ENCODE measurements at regions not wholly inside any gene's neighbourhood (a gene's known extent, or its start where the extent isn't known, plus 50 kb on each side); places are given as distances from the start of the nearest gene placed in this dataset.

DNA sequence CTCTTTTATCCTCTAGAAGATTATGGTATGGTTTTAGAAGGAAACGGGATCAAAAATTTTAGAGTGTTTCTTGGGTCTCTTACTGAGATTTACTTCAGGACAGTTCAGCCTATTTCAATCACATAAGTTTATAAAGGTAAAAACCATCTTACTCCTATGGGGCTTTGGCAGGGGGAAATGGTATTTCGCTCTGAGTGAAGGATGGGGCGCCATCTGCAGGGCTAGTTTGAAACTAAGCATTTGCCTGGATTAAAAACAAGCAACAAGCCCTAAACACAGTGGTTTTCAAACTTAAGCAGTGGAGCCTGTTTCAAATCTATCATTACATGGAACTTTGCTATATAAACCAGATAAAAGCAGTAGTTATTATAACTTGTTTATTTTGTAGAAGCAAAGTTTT is 361.5 kb upstream of the FMR1 start:
- no peak for TF ChIP-seq POLR2A (IDR thresholded peaks at IDR 0.05; ENCODE audit: low read length)
- TF ChIP-seq KDM1A (IDR thresholded peaks at IDR 0.05; ENCODE audit: low read depth) = no peak
- no peak for TF ChIP-seq FOSB (CRISPR knock-in tag; IDR thresholded peaks at IDR 0.05)
- TF ChIP-seq, protein P1, sequence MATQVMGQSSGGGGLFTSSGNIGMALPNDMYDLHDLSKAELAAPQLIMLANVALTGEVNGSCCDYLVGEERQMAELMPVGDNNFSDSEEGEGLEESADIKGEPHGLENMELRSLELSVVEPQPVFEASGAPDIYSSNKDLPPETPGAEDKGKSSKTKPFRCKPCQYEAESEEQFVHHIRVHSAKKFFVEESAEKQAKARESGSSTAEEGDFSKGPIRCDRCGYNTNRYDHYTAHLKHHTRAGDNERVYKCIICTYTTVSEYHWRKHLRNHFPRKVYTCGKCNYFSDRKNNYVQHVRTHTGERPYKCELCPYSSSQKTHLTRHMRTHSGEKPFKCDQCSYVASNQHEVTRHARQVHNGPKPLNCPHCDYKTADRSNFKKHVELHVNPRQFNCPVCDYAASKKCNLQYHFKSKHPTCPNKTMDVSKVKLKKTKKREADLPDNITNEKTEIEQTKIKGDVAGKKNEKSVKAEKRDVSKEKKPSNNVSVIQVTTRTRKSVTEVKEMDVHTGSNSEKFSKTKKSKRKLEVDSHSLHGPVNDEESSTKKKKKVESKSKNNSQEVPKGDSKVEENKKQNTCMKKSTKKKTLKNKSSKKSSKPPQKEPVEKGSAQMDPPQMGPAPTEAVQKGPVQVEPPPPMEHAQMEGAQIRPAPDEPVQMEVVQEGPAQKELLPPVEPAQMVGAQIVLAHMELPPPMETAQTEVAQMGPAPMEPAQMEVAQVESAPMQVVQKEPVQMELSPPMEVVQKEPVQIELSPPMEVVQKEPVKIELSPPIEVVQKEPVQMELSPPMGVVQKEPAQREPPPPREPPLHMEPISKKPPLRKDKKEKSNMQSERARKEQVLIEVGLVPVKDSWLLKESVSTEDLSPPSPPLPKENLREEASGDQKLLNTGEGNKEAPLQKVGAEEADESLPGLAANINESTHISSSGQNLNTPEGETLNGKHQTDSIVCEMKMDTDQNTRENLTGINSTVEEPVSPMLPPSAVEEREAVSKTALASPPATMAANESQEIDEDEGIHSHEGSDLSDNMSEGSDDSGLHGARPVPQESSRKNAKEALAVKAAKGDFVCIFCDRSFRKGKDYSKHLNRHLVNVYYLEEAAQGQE (IDR thresholded peaks at IDR 0.05) = no peak
- TF ChIP-seq, protein P2, sequence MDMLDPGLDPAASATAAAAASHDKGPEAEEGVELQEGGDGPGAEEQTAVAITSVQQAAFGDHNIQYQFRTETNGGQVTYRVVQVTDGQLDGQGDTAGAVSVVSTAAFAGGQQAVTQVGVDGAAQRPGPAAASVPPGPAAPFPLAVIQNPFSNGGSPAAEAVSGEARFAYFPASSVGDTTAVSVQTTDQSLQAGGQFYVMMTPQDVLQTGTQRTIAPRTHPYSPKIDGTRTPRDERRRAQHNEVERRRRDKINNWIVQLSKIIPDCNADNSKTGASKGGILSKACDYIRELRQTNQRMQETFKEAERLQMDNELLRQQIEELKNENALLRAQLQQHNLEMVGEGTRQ (IDR thresholded peaks at IDR 0.05) = no peak
- TF ChIP-seq, protein P3, sequence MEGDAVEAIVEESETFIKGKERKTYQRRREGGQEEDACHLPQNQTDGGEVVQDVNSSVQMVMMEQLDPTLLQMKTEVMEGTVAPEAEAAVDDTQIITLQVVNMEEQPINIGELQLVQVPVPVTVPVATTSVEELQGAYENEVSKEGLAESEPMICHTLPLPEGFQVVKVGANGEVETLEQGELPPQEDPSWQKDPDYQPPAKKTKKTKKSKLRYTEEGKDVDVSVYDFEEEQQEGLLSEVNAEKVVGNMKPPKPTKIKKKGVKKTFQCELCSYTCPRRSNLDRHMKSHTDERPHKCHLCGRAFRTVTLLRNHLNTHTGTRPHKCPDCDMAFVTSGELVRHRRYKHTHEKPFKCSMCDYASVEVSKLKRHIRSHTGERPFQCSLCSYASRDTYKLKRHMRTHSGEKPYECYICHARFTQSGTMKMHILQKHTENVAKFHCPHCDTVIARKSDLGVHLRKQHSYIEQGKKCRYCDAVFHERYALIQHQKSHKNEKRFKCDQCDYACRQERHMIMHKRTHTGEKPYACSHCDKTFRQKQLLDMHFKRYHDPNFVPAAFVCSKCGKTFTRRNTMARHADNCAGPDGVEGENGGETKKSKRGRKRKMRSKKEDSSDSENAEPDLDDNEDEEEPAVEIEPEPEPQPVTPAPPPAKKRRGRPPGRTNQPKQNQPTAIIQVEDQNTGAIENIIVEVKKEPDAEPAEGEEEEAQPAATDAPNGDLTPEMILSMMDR (IDR thresholded peaks at IDR 0.05) = no peak
- TF ChIP-seq BCL3 (IDR thresholded peaks at IDR 0.05) = no peak

Measured in A549 (cell line).